GM18505 (cell line): ENCODE measurements at regions not wholly inside any gene's neighbourhood (a gene's known extent, or its start where the extent isn't known, plus 50 kb on each side); places are given as distances from the start of the nearest gene placed in this dataset.

ENCODE experiments used
- ATAC-seq: cut with Tn5 transposase; IDR thresholded peaks from one replicate; pipeline ENCODE4 v1.9.1; 2021; ENCODE audit not compliant: unreplicated experiment
- POLR2A ChIP-seq: IDR thresholded peaks from 4 replicates; pipeline ENCODE4 v1.6.1; 2011; ENCODE audit warnings: borderline replicate concordance; ENCODE audit not compliant: insufficient read depth, insufficient read length; ENCODE audit errors: extremely low read depth

DNA sequence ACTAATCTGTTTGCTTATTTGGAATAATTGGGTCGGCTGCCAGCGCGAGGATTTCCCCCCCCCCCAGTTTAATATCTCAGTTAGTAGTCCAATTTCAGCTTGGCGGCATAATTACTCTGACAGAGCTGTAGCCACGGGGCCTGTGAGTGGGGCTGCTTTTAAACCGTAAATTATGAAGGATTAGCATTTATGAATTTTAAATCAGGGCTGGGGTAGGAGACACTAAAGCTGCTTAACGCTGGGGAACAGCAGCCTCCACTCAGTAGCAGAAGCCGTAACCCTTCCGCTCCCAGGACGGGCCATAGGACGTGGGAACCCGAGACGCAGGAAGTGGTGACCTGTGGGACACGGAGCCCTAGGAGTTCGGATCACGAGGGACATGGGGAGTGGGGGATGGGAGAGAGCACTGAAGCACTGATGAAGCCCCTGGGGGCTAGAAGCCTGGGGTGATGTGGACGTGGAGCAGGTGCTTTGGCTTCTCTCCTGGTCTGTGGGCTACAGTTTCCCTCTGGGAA, 66.2 kb upstream of the LMO1 start:
- ATAC-seq: no peak
- no peak for TF ChIP-seq POLR2A

DNA sequence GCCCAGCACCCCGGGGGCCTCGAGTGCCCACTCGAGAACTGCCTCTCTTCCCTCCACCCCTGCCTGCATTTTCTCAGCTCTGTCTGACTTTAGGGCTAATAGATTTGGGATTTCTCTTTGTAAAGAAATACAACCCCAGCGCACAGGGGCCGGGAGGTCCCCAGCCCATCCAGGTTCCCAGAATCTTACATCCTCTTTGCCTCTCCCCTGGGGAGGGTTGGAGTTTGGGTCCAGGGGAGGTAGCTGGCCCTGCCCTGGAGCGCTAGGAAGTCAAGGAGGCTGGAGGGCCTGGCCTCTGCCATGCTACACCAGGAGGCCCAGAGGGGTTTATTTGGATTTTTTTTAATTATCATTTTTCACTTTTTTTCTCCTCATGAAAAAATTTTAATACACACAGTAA, 65.7 kb upstream of the LMO1 start:
- no peak for ATAC-seq
- no peak for TF ChIP-seq POLR2A

DNA sequence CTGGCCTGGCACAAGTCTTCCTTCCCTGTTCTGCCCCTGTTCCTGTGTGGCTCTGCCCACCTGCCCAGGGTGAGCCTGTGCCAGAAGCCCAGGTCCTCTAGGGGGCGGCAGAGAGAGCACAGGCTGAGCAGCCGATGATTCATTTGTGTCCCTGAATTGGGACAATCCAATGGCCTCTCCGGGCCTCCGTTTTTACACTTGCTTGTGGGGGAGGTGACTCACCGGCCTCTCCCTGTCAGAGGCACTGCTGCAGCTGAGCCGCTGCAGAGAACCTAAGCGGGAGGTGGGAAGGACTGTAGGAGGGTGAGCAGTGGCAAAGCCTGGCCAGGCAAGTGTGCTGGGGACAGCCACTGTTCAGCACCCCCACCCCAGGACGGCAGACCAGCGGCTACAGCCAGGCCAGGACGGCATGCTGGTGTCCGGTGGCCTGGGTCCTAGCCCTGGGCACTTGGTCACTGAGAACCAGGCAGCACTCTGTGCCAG, 65.2 kb upstream of the LMO1 start:
- no peak for TF ChIP-seq POLR2A
- ATAC-seq: no peak

DNA sequence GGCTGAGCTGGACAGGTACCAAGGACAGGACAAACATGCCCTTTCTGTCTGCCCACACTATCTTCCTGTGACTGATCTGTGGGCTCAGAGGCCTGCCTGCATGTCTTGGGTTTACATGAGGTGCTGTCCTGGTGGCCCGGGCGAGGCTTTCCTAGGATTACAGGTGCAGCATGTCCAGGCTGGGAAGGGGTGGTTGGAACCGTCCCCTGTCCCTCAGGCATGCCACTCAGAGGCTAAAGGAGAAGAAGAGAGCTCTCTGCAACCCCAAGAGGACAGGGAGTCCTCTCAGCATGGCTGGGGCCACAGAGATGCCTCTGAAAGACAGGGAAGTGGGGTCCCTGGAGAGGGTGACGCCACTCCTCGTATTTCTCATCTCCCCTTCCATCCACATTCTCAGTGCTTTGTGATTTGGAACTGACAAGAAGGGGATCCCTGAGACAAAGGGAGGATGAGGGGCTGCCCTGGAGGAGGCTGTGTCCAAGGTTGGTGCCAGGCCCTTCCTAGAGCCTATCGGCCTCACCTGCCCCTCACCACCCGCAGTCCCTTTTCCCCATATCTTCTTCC, 64.6 kb upstream of the LMO1 start:
- ATAC-seq: no peak
- TF ChIP-seq POLR2A: no peak

DNA sequence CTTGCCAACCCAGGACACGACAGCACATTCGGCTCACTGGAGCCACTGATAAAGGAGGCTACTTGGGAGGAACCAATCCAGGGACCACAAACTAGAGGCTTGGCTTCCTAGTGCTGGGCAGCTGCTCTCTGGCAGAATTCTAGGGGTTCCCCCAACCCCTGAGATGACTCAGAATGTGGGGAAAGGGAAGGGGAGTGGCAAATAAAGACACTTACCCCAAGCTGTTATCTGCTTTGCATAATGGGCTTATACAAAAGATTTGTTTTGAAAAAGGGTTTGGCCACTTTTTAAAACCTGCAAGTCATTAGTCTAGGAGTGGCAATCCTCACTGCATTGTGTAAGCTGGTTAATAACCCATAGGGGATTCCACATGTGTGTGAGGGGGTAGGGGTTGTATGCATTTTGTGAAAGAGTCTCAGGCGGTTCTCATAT, 64.1 kb upstream of the LMO1 start:
- ATAC-seq: peak; percentile 52
- TF ChIP-seq POLR2A: no peak

DNA sequence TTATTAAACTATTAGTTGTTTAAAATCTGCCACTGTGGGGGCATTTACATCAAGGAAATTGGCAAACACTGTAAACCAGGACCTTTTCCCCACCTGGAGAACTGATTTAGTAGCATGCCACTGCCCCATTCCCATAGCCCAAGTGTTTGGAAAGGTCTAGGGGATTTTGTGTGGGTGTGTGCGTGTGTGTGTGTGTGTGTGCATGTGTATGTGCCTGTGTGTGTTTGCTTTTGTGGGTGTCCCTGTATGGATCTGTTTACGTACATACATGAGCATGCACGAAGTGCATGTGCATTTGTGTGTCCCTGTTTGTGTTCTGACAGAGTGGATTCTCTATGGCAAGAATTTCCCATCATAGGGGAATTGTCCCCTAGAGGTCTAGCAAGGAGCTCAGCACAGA, 62.7 kb upstream of the LMO1 start:
- ATAC-seq: no peak

DNA sequence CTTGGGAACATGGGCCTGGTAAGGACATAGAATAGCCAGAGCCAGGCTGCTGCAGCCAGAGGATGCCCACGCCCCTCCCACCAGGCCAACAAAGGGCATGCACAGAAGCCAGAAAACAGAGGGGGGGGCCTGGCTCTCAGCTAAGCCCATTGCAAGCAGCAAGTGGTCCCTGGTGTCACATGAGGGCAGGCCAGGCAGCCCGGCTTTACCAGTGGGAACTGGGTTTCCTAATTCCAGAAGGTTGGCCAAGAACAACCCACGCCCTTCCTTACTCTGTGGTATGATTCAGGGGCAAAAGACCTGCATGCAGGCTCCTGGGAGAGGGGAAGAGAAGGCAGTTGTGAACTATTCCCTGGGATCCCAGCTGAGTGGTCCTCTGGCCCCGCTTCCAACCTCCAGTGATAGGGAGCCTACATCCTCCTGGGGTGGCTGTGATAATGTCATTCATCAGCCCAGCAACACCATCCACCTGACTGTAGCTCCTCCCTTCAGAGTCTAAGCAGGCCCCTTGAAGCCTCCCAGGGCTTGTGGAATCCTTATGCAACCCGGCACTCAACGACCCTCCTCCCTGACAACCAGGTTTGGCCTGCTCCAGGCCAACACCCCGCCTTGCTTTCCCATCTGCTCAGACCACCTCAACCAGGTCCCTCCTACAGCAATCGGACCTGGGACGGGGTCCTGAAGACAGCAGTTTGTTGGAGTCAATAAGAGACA, 62.1 kb upstream of the LMO1 start:
- no peak for ATAC-seq
- no peak for TF ChIP-seq POLR2A

More for the DNA sequence above, 62.7 kb upstream of the LMO1 start:
- TF ChIP-seq POLR2A: no peak

DNA sequence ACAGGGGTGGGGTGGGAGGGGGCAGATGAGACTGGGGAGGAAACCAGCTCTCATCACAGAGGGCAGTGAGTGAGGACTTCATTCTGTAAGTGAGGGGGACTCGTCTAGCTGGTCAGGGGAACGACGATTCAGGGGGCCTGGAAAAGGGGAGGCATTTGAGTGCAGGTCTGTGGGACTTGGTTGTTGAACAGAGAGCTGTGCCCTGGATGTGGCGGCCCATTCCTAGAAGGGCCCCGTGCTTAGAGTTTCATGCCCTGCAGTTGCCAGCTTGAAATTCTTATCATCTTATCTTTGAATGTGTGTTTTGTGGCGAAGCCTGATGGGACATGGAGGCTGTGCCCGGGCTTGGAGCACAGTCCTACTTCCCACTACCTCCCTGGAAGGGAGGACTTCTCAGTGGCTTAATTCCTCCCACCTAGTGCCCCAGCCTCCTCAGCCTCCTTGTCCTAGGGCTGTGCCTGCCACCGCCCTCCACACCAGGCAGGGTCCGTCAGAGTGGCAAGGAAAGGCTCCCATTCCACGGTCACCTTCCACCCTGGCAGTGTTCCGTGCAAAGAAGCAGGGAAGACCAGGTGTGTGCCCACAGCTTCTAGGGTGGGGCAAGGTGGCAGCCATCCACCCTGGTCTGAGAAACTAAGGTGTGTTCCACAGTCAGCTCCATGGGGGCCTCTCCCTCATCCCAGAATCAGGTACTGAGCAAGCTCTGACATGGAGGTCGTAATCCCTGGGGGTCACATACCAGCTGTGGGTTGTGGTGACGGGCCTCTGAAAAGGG, 59.7 kb upstream of the LMO1 start:
- TF ChIP-seq POLR2A: no peak

DNA sequence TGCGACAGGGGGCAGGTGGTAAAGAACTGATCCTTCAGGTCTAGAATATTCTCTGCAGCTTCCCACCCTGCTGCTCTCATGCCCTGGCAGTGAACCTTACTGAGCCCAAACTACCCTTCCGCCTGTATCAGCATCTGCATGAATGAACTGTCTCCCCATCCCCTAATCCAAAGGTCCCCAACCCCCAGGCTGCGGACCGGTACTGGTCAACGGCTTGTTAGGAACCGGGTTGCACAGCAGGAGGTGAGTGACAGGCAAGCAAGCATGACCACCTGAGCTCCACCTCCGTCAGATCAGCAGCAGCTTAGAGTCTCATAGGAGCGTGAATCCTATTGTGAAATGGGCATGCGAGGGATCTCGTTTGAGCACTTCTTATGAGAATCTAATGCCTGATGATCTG, 58.2 kb upstream of the LMO1 start:
- ATAC-seq: no peak
- no peak for TF ChIP-seq POLR2A

More for the DNA sequence above, 59.7 kb upstream of the LMO1 start:
- no peak for ATAC-seq

DNA sequence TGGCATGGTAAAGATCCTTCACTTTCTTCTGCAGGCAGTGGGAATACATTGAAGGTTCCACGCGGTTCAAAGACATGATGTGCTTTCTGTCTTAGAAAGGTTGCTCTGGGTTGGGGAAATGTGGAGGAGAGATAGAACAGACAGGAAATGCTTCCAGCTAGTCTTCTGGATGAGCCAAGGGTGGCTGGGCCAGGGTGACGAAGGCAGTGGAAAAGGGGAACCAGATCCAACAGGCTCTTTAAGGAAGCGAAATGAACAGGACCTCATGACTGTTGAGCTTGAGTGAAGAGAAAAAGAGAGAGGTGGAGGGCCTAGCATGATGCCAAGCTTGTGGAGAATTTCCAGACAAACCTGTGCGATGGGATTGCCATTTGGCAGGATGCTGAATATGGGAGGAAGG, 56.4 kb upstream of the LMO1 start:
- ATAC-seq: no peak
- no peak for TF ChIP-seq POLR2A

DNA sequence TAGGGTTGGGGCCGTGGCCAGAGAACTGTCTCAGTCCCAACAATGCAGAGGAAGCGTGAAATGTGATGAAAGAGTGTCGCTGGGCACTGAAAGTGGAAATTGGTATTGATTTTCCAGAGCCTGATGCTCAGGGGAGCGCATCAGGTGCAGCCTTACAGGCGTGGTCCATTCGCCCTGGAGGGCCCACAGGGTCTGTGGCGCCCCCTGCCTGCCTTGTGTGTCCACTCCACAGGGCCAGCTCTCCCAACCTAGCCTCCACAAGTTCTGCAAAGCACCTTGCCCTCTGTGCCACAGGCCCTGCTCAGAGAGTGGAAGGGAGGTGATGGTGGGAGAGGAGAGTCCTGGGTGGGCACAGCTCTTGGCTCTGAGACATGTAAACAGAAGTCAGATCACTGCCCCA, 54.9 kb upstream of the LMO1 start:
- ATAC-seq: no peak
- TF ChIP-seq POLR2A: no peak

DNA sequence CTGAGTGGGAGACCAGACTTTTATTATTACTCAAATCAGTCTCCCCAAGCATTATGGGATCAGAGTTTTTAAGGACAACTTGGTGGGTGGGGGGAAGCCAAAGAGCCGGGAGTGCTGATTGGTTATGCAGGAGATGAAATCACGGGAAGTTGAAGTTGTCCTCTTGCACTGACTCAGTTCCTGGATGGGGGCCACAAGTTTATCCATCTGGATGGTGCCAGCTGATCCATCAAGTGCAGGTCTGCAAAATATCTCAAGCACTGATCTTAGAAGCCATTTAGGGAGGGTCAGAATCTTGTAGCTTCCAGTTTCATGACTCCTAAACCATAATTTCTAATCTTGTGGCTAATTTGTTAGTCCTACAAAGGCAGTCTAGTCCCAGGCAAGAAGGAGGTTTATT, 53.5 kb upstream of the LMO1 start:
- TF ChIP-seq POLR2A: no peak
- ATAC-seq: no peak

DNA sequence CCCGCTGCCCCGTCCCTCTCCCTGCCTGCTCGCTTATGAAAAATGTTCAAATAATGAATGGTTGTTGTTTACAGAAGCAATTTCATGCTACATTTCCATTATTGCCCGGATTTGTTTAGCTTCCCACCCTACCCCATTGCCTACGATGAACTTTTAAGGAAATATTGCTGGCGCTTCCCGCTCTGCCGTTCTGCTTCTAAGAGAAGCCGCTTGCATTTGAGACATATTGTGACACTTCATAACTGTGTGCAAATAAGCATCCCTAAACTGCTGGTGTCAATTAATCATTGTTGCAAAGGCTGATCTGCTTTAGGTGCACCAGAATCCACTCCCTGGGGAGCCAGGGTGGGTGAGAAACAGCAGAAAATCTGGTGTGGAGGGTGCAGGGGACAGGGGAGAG, 52.3 kb upstream of the LMO1 start:
- TF ChIP-seq POLR2A: no peak
- ATAC-seq: no peak

DNA sequence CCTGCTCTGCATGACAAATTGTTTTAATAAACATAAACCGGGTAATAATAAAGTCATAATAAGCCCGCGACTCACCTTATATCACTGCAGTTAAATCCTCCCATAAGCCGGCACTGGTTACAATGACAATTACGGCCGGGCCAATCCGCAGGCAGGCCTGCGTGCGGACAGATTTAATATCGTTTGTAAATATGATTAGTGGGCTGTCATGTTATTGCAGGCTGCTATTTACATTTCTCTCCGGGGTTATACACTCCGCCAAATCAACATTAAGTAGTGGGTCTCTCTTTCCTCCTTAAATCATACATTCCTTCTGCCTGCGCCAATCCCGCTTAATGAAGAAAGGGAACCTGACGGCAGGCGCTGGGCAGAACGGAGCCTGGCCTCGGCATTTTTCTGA, 51.8 kb upstream of the LMO1 start:
- no peak for ATAC-seq
- no peak for TF ChIP-seq POLR2A

DNA sequence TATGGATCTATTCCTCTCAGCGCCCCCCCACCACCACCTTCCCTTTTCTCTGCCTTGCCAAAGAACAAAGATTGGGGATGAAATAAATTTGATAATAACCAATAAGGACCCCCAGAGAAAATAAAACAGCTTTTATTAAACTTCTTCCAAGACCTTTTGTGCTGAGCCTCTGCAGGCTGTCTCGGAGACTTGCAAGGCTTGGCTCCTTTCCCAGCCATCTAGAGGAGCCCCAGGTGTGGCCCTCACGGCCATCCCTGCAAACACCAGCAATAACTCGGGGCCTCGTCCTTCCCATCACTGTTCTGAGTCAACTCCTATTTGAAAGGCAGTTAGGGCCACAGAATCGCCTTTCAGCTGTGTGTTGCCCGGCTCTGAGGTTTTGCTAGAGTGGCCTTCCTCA, 51.2 kb upstream of the LMO1 start:
- ATAC-seq: no peak
- no peak for TF ChIP-seq POLR2A
